ENCODE measurements at regions not wholly inside any gene's neighbourhood (a gene's known extent, or its start where the extent isn't known, plus 50 kb on each side); places are given as distances from the start of the nearest gene placed in this dataset.

GRCh38 chr18:21928925-21929324, 188.3 kb downstream of the MIB1 start:
- TF ChIP-seq GABPA (IDR thresholded peaks at IDR 0.05; ENCODE audit: low read depth) = no peak
- no peak for TF ChIP-seq CTCF (IDR thresholded peaks at IDR 0.05; ENCODE audit: insufficient read depth, low read length)
- TF ChIP-seq POLR2AphosphoS5 (IDR thresholded peaks at IDR 0.05; ENCODE audit: low read depth) = no peak
- TF ChIP-seq SPI1 (IDR thresholded peaks at IDR 0.05; ENCODE audit: borderline replicate concordance, low read depth) = no peak

Data from HL-60 (cell line).